IMR-90 (cell line): ENCODE measurements at regions not wholly inside any gene's neighbourhood (a gene's known extent, or its start where the extent isn't known, plus 50 kb on each side); places are given as distances from the start of the nearest gene placed in this dataset.

Source experiments
- ATAC-seq: fragments of 200-7000 bp; cut with Tn5 transposase; 2 replicates; pipeline ENCODE4 v1.9.1; 2020; ENCODE audit warnings: low read depth, mild to moderate bottlenecking, moderate library complexity
- BruUV-seq: library from RNA; stranded (reverse); fragments of 400-500 nt; replicated peaks from 2 replicates; lab custom pipeline; 2021; lab: Mats Ljungman, UMichigan
- CTCF ChIA-PET: fragments of 300-600 bp; formaldehyde crosslinking; extraction: SDS; loops from one replicate; lab custom pipeline; 2021; ENCODE audit warnings: antibody characterized with exemption; lab: Yijun Ruan, JAX
- POLR2A ChIA-PET: fragments of 300-600 bp; sonication (Branson Sonifier 250); formaldehyde crosslinking; loops from one replicate; lab custom pipeline; 2022; ENCODE audit warnings: antibody characterized with exemption; ENCODE audit not compliant: unreplicated experiment; lab: Charles Lee
- DNase-seq: peaks from one replicate; pipeline ENCODE4 v3.0.0; 2013
- H2AFZ ChIP-seq: replicated peaks from 2 replicates; pipeline ENCODE3; 2013; ENCODE audit warnings: low read length, mild to moderate bottlenecking; ENCODE audit not compliant: poor library complexity
- H2AK5ac ChIP-seq: 2 replicates; pipeline ENCODE4 v1.6.1; 2013; ENCODE audit warnings: low read depth, low read length, inconsistent platforms
- H2AK9ac ChIP-seq: replicated peaks from 2 replicates; pipeline ENCODE3; 2013; ENCODE audit warnings: mild to moderate bottlenecking, low read depth, low read length, moderate library complexity; ENCODE audit not compliant: poor library complexity
- H2BK120ac ChIP-seq: 2 replicates; pipeline ENCODE4 v1.6.1; 2013; ENCODE audit warnings: low read depth, low read length, inconsistent platforms
- H2BK15ac ChIP-seq: 3 replicates; pipeline ENCODE4 v1.6.1; 2013; ENCODE audit warnings: low read depth, low read length, inconsistent platforms
- H2BK20ac ChIP-seq: 2 replicates; pipeline ENCODE4 v1.6.1; 2013; ENCODE audit warnings: low read depth, mild to moderate bottlenecking, inconsistent platforms, low read length, moderate library complexity
- H2BK5ac ChIP-seq: 2 replicates; pipeline ENCODE4 v1.6.1; 2013; ENCODE audit warnings: mild to moderate bottlenecking, low read depth, low read length, inconsistent platforms; ENCODE audit not compliant: poor library complexity, severe bottlenecking
- H3K14ac ChIP-seq: replicated peaks from 2 replicates; pipeline ENCODE4 v1.6.1; 2013; ENCODE audit warnings: low read depth, low read length, inconsistent platforms
- H3K18ac ChIP-seq: 2 replicates; pipeline ENCODE4 v1.6.1; 2013; ENCODE audit warnings: low read depth, low read length, control low read depth
- H3K23ac ChIP-seq: 2 replicates; pipeline ENCODE4 v1.6.1; 2013; ENCODE audit warnings: low read depth, low read length, inconsistent platforms
- H3K27ac ChIP-seq: 2 replicates; pipeline ENCODE4 v1.5.1; 2013; ENCODE audit warnings: mild to moderate bottlenecking, control low read depth, low read length; ENCODE audit not compliant: insufficient read depth
- H3K27me3 ChIP-seq: 2 replicates; pipeline ENCODE4 v1.6.1; 2013; ENCODE audit warnings: low read length; ENCODE audit not compliant: control insufficient read depth, insufficient read depth
- H3K36me3 ChIP-seq: 2 replicates; pipeline ENCODE4 v1.6.1; 2013; ENCODE audit warnings: low read length, mixed read lengths; ENCODE audit not compliant: control insufficient read depth, insufficient read depth
- H3K4ac ChIP-seq: 2 replicates; pipeline ENCODE4 v1.6.1; 2013; ENCODE audit warnings: low read depth, low read length, inconsistent platforms
- H3K4me1 ChIP-seq: 2 replicates; pipeline ENCODE4 v1.6.1; 2013; ENCODE audit warnings: low read length, mixed read lengths; ENCODE audit not compliant: control insufficient read depth, insufficient read depth
- H3K4me2 ChIP-seq: 2 replicates; pipeline ENCODE4 v1.6.1; 2013; ENCODE audit warnings: low read depth, mild to moderate bottlenecking, control low read depth, low read length, moderate library complexity
- H3K4me3 ChIP-seq: 2 replicates; pipeline ENCODE4 v1.5.1; 2013; ENCODE audit warnings: low read depth, mild to moderate bottlenecking, control low read depth, low read length, moderate library complexity; ENCODE audit not compliant: insufficient read depth
- H3K56ac ChIP-seq: 2 replicates; pipeline ENCODE4 v1.6.1; 2013; ENCODE audit warnings: low read length, inconsistent platforms; ENCODE audit not compliant: insufficient read depth; ENCODE audit errors: extremely low read depth
- H3K79me1 ChIP-seq, 2 experiments: 2 replicates each; pipeline ENCODE4 v1.6.1; 2013; ENCODE audit warnings: low read length in 2 of 2, inconsistent platforms in 1 of 2, low read depth in 1 of 2
- H3K9ac ChIP-seq: 2 replicates; pipeline ENCODE4 v1.6.1; 2013; ENCODE audit warnings: low read depth, low read length, control low read depth
- H3K9me1 ChIP-seq: 2 replicates; pipeline ENCODE4 v1.6.1; 2013; ENCODE audit warnings: low read length, inconsistent platforms; ENCODE audit not compliant: insufficient read depth
- H3K9me3 ChIP-seq: 2 replicates; pipeline ENCODE4 v1.6.1; 2013; ENCODE audit warnings: low read length; ENCODE audit not compliant: control insufficient read depth, insufficient read depth
- H4K20me1 ChIP-seq: 2 replicates; pipeline ENCODE4 v1.6.1; 2013; ENCODE audit warnings: low read length, inconsistent platforms; ENCODE audit not compliant: insufficient read depth
- H4K5ac ChIP-seq: 2 replicates; pipeline ENCODE4 v1.6.1; 2013; ENCODE audit warnings: mild to moderate bottlenecking, low read depth, low read length, control low read depth
- H4K8ac ChIP-seq, 2 experiments: 2 replicates each; pipeline ENCODE4 v1.6.1; 2013; ENCODE audit warnings: low read depth in 2 of 2, low read length in 2 of 2, control low read depth in 1 of 2, inconsistent platforms in 1 of 2
- H4K91ac ChIP-seq: 2 replicates; pipeline ENCODE4 v1.6.1; 2013; ENCODE audit warnings: low read depth, low read length, inconsistent platforms; ENCODE audit not compliant: insufficient read depth
- CHD1 ChIP-seq: IDR thresholded peaks from 2 replicates; pipeline ENCODE4 v1.6.1; 2012; ENCODE audit warnings: low read depth, low read length, improper control_type of control experiment
- SMC3 ChIP-seq: fragments of 150-350 bp; IDR thresholded peaks from 2 replicates; pipeline ENCODE4 v1.6.1; 2016; ENCODE audit warnings: low read depth, mild to moderate bottlenecking, antibody characterized with exemption, low read length, moderate library complexity
- dilution Hi-C: fragments of 300-500 bp; cut with HindIII; formaldehyde crosslinking; loops from one replicate; pipeline ENCODE4 v1.14.3; 2018; ENCODE audit warnings: low sequenced_read_pairs; ENCODE audit not compliant: unreplicated experiment
- in situ Hi-C: fragments of 300-500 bp; cut with MboI; formaldehyde crosslinking; loops from 3 replicates; pipeline ENCODE4 v1.14.3; 2019; ENCODE audit warnings: low sequenced_read_pairs, inconsistent platforms, mixed read lengths
- intact Hi-C: fragments of 100-400 bp; cut with micrococcal nuclease; formaldehyde crosslinking; loops from 2 replicates; pipeline ENCODE4 v1.10.0; 2022
- TF ChIP-seq, protein P1 (sequence below): fragments of 150-350 bp; IDR thresholded peaks from 2 replicates; pipeline ENCODE4 v1.6.1; 2016; ENCODE audit warnings: low read depth, mild to moderate bottlenecking, low read length, moderate library complexity, borderline replicate concordance

GRCh38 chr2:48069769-48070168 lies 163.5 kb upstream of the FBXO11 start:
- no peak overlapping the region for H4K8ac ChIP-seq
- no peak overlapping the region for H2BK120ac ChIP-seq
- no peak overlapping the region for H3K14ac ChIP-seq
- dilution Hi-C loops (no loop called here), intact Hi-C loops (no loop called here), in situ Hi-C loops (loop anchor here (10.0 kb wide), 1 partner anchor 125 kb away; no protein-coding TSS in a partner anchor)
- ChIA-PET POLR2A (no interaction called here), CTCF (no interaction called here)
- H2BK20ac ChIP-seq: no peak overlapping the region
- H2AK5ac ChIP-seq: no peak overlapping the region
- no peak overlapping the region for H3K56ac ChIP-seq
- H4K5ac ChIP-seq: no peak overlapping the region
- H3K23ac ChIP-seq: no peak overlapping the region
- no peaks in the 10 kb centered on the region for H3K9me3 ChIP-seq
- no peak overlapping the region for H2AK9ac ChIP-seq
- no peak overlapping the region for H2BK15ac ChIP-seq
- no peak overlapping the region for H3K9ac ChIP-seq
- H3K27me3 ChIP-seq: peaks cover 14% of the 10 kb centered on the region
- H3K4me1 ChIP-seq: no peaks in the 10 kb centered on the region
- BruUV-seq: no TSS peak
- no peak overlapping the region for H4K91ac ChIP-seq
- TF ChIP-seq CHD1 (no peak), SMC3 (no peak)
- TF ChIP-seq, protein P1, sequence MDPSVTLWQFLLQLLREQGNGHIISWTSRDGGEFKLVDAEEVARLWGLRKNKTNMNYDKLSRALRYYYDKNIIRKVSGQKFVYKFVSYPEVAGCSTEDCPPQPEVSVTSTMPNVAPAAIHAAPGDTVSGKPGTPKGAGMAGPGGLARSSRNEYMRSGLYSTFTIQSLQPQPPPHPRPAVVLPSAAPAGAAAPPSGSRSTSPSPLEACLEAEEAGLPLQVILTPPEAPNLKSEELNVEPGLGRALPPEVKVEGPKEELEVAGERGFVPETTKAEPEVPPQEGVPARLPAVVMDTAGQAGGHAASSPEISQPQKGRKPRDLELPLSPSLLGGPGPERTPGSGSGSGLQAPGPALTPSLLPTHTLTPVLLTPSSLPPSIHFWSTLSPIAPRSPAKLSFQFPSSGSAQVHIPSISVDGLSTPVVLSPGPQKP: no peak
- no peak overlapping the region for H2BK5ac ChIP-seq
- no peaks in the 10 kb centered on the region for H3K9me1 ChIP-seq
- no peak overlapping the region for H3K4me2 ChIP-seq
- H2AFZ ChIP-seq: no peak overlapping the region
- DNase-seq (no peak), ATAC-seq (no peak)
- no peaks in the 10 kb centered on the region for H4K20me1 ChIP-seq
- no peaks in the 10 kb centered on the region for H3K36me3 ChIP-seq
- H3K4ac ChIP-seq: no peak overlapping the region
- H3K79me1 ChIP-seq: no peaks in the 10 kb centered on the region
- no peak overlapping the region for H3K27ac ChIP-seq
- H3K4me3 ChIP-seq: no peak overlapping the region
- H3K18ac ChIP-seq: no peak overlapping the region
